ENCODE measurements at regions not wholly inside any gene's neighbourhood (a gene's known extent, or its start where the extent isn't known, plus 50 kb on each side); places are given as distances from the start of the nearest gene placed in this dataset.
A peak's percentile ranks its signal among the peaks of the same experiment; 100 is the strongest.

DNA sequence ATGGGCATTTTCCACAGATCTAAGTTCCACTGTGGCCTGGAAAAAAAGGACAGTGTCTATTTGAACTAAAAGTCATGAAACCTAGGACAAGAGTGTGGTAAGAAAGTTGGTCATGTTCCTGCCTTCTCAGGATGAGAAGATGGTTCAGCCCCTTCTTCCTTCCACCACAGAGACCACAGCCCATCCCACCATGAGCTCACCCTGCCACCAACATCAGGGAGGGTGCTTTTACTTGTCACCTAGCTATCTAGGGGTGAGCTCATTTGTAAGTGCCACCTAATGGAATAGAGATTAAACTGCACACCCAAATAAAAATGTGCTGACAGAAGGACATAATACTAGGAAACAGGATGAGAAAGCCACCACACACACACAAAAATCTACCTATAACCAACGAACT, 235.9 kb downstream of the SPIN4 start:
- Histone ChIP-seq H3K79me2 (ENCODE audit: insufficient read depth, low read depth) (no peaks in the 10 kb centered on the region), H3K9ac (no peak overlapping the region), H4K20me1 (ENCODE audit: insufficient read depth) (no peaks in the 10 kb centered on the region), H3K4me1 (ENCODE audit: low read depth, poor library complexity, severe bottlenecking) (no peaks in the 10 kb centered on the region), H3K27me3 (ENCODE audit: insufficient read depth, low read depth) (no peaks in the 10 kb centered on the region), H3K36me3 (ENCODE audit: insufficient read depth) (no peaks in the 10 kb centered on the region), H2AFZ (ENCODE audit: low read depth) (no peak overlapping the region), H3K4me3 (IDR thresholded peaks at IDR 0.05; ENCODE audit: insufficient read depth, low read depth, low read length) (no peak overlapping the region), H3K4me2 (no peak overlapping the region), H3K27ac (no peak overlapping the region)
- TF ChIP-seq, protein P1, sequence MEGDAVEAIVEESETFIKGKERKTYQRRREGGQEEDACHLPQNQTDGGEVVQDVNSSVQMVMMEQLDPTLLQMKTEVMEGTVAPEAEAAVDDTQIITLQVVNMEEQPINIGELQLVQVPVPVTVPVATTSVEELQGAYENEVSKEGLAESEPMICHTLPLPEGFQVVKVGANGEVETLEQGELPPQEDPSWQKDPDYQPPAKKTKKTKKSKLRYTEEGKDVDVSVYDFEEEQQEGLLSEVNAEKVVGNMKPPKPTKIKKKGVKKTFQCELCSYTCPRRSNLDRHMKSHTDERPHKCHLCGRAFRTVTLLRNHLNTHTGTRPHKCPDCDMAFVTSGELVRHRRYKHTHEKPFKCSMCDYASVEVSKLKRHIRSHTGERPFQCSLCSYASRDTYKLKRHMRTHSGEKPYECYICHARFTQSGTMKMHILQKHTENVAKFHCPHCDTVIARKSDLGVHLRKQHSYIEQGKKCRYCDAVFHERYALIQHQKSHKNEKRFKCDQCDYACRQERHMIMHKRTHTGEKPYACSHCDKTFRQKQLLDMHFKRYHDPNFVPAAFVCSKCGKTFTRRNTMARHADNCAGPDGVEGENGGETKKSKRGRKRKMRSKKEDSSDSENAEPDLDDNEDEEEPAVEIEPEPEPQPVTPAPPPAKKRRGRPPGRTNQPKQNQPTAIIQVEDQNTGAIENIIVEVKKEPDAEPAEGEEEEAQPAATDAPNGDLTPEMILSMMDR (conservative IDR thresholded peaks at IDR 0.05; ENCODE audit: low read depth, low read length), result no peak

DNA sequence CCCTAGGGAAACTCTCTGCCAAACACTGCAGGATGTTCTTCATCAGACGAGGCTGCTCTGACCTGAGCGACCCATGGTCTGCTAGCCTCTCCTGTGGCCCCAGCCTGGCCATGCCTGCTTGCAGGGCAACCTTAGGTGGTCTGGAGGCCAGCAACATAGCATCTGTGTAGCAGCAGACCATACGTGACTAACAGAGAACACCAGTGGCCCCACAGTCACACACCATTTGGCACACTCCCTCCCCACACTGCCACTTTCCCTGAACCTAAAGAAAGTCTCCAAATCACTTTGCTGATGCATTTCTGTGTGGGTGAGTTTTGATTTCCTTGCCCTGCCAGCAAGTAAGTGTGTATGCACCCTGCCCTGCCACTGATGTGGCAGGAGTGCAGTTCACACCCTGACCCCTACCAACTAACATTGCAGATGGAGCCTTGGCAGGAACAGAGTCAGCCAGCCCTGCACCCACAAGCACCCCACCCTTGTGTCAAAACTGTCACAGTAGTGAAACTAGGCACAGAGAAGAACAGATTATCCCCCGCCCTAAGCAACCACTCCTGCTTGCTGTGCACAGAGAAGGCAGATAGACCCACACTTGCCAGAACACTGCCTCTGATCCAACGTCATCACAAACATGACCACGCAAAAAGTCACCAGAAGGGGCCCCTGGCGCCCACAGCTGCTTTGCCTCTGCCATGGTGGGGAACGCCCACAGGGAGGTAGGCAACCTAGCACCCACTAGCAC, 249.1 kb downstream of the SPIN4 start:
- Histone ChIP-seq H3K4me2 (no peak overlapping the region), H4K20me1 (ENCODE audit: insufficient read depth) (no peaks in the 10 kb centered on the region), H3K27me3 (ENCODE audit: insufficient read depth, low read depth) (no peaks in the 10 kb centered on the region), H3K79me2 (ENCODE audit: insufficient read depth, low read depth) (no peaks in the 10 kb centered on the region), H2AFZ (ENCODE audit: low read depth) (no peak overlapping the region), H3K4me3 (IDR thresholded peaks at IDR 0.05; ENCODE audit: insufficient read depth, low read depth, low read length) (no peak overlapping the region), H3K9ac (no peak overlapping the region), H3K36me3 (ENCODE audit: insufficient read depth) (no peaks in the 10 kb centered on the region), H3K27ac (no peak overlapping the region), H3K4me1 (ENCODE audit: low read depth, poor library complexity, severe bottlenecking) (no peaks in the 10 kb centered on the region)
- TF ChIP-seq, protein P1 (conservative IDR thresholded peaks at IDR 0.05; ENCODE audit: low read depth, low read length), result no peak

DNA sequence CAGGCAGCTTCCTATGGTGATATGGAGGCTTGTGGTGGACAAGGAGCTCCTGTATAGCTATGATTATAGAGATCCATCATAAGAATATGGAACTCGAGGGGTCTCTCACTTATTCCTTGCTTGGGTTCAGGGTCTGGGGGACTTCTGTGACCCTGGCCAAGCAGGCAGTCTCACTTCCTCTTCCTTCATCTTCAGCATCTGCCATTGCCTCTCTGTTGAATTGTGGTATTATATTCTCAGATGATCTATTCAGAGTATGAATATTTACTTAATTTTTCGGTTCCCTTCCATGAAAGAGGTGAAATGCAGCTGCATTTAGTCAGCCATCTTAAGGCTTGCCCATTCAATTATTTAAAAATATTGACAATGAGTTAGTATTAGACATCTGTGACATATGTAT, 292.9 kb downstream of the SPIN4 start:
- H3K27ac ChIP-seq, result no peak overlapping the region
- TF ChIP-seq, protein P1 (conservative IDR thresholded peaks at IDR 0.05; ENCODE audit: low read depth, low read length), result no peak

DNA sequence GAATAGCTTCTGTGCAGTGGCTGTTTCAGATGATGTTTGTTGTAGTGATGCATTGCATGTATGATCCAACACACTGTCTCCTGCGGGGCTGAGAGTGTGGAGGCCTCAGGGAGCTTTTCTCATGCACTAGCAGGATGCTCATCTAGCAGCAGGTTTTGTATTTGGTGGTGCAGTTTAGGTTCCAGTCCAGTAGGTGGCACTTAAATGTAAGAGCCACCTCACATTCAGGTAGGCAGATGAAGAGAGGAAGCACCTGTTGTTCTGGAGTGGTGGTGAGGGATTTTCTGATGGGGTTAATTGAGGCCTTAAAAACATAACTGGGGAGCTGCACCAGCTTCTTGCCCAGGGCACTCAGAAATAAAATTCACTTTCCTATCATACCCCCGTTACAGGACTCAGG, 300.9 kb downstream of the SPIN4 start:
- Histone ChIP-seq H2AFZ (ENCODE audit: low read depth) (no peak overlapping the region), H3K4me2 (no peak overlapping the region), H3K4me3 (IDR thresholded peaks at IDR 0.05; ENCODE audit: insufficient read depth, low read depth, low read length) (no peak overlapping the region), H3K27me3 (ENCODE audit: insufficient read depth, low read depth) (no peaks in the 10 kb centered on the region), H3K27ac (no peak overlapping the region), H3K9ac (no peak overlapping the region), H3K4me1 (ENCODE audit: low read depth, poor library complexity, severe bottlenecking) (no peaks in the 10 kb centered on the region), H3K79me2 (ENCODE audit: insufficient read depth, low read depth) (no peaks in the 10 kb centered on the region), H3K36me3 (ENCODE audit: insufficient read depth) (no peaks in the 10 kb centered on the region), H4K20me1 (ENCODE audit: insufficient read depth) (no peaks in the 10 kb centered on the region)
- TF ChIP-seq, protein P1 (conservative IDR thresholded peaks at IDR 0.05; ENCODE audit: low read depth, low read length), result peak; percentile 34

More for the DNA sequence above, 292.9 kb downstream of the SPIN4 start:
- H3K4me3 ChIP-seq (IDR thresholded peaks at IDR 0.05; ENCODE audit: insufficient read depth, low read depth, low read length), result no peak overlapping the region
- no peaks in the 10 kb centered on the region for H3K36me3 ChIP-seq (ENCODE audit: insufficient read depth)
- no peaks in the 10 kb centered on the region for H3K27me3 ChIP-seq (ENCODE audit: insufficient read depth, low read depth)
- H4K20me1 ChIP-seq (ENCODE audit: insufficient read depth), result no peaks in the 10 kb centered on the region
- H3K79me2 ChIP-seq (ENCODE audit: insufficient read depth, low read depth), result no peaks in the 10 kb centered on the region
- H3K9ac ChIP-seq, result no peak overlapping the region
- H3K4me1 ChIP-seq (ENCODE audit: low read depth, poor library complexity, severe bottlenecking), result no peaks in the 10 kb centered on the region
- no peak overlapping the region for H3K4me2 ChIP-seq
- H2AFZ ChIP-seq (ENCODE audit: low read depth), result no peak overlapping the region

All from KMS-11 (cell line).